BLaER1 (cell line): ENCODE measurements at regions not wholly inside any gene's neighbourhood (a gene's known extent, or its start where the extent isn't known, plus 50 kb on each side); places are given as distances from the start of the nearest gene placed in this dataset.
"Not testable (repeated sequence)": the region's sequence is repeated elsewhere in the genome, so short reads cannot be mapped to it uniquely, and the experiment has no call there.

Experiments
- H3K27ac ChIP-seq: shearing (Covaris generic); formaldehyde crosslinking; 2 replicates; pipeline ENCODE4 v1.8.1; 2022
- H3K27me3 ChIP-seq: shearing (Covaris generic); formaldehyde crosslinking; 2 replicates; pipeline ENCODE4 v1.8.1; 2022
- H3K36me3 ChIP-seq: shearing (Covaris generic); formaldehyde crosslinking; 2 replicates; pipeline ENCODE4 v1.8.1; 2022
- H3K4me1 ChIP-seq: shearing (Covaris generic); formaldehyde crosslinking; 2 replicates; pipeline ENCODE4 v1.8.1; 2022
- H3K4me2 ChIP-seq: shearing (Covaris generic); formaldehyde crosslinking; 2 replicates; pipeline ENCODE4 v1.8.1; 2022
- H3K4me3 ChIP-seq: shearing (Covaris generic); formaldehyde crosslinking; 2 replicates; pipeline ENCODE4 v1.8.1; 2022
- H3K9ac ChIP-seq: shearing (Covaris generic); formaldehyde crosslinking; 2 replicates; pipeline ENCODE4 v1.8.1; 2022
- H3K9me3 ChIP-seq: shearing (Covaris generic); formaldehyde crosslinking; 2 replicates; pipeline ENCODE4 v1.8.1; 2022
- H4K20me1 ChIP-seq: shearing (Covaris generic); formaldehyde crosslinking; 2 replicates; pipeline ENCODE4 v1.8.1; 2022
- Cebpa-rat ChIP-seq: shearing (Covaris generic); IDR thresholded peaks from 2 replicates; pipeline ENCODE4 v1.8.1; 2022

DNA sequence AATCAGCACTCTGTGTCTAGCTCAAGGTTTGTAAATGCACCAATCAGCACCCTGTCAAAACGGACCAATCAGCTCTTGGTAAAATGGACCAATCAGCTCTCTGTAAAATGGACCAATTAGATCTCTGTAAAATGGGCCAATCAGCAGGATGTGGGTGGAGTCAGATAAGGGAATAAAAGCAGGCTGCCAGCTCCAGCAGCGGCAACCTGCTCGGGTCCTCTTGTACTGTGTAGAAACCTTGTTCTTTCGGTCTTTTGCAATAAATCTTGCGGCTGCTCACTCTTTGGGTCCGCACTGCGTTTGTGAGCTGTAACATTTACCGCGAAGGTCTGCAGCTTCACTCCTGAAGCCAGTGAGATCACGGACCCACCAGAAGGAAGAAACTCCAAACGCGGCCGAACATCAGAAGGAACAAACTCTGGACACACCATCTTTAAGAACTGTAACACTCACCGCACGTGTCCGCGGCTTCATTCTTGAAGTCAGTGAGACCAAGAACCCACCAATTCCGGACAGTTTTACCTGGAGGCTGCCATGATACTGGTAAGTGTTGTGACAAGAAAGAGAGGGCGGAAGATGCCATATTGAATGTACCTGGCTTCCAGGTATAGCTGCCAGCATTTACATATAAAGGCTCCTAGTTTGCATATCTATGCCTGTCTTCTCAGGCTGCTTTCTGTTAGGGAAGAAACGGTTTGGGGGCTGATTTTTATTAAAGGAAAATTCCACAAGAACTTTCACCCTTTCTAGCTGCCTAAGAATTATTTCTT is 758.5 kb upstream of the CTNND2 start:
- Histone ChIP-seq H3K9me3 (peaks cover 29% of the 10 kb centered on the region), H4K20me1 (no peaks in the 10 kb centered on the region), H3K4me1 (no peaks in the 10 kb centered on the region), H3K36me3 (no peaks in the 10 kb centered on the region), H3K27ac (no peak overlapping the region), H3K9ac (no peak overlapping the region), H3K4me3 (no peak overlapping the region), H3K4me2 (no peak overlapping the region), H3K27me3 (no peaks in the 10 kb centered on the region)
- no peak for TF ChIP-seq Cebpa-rat

DNA sequence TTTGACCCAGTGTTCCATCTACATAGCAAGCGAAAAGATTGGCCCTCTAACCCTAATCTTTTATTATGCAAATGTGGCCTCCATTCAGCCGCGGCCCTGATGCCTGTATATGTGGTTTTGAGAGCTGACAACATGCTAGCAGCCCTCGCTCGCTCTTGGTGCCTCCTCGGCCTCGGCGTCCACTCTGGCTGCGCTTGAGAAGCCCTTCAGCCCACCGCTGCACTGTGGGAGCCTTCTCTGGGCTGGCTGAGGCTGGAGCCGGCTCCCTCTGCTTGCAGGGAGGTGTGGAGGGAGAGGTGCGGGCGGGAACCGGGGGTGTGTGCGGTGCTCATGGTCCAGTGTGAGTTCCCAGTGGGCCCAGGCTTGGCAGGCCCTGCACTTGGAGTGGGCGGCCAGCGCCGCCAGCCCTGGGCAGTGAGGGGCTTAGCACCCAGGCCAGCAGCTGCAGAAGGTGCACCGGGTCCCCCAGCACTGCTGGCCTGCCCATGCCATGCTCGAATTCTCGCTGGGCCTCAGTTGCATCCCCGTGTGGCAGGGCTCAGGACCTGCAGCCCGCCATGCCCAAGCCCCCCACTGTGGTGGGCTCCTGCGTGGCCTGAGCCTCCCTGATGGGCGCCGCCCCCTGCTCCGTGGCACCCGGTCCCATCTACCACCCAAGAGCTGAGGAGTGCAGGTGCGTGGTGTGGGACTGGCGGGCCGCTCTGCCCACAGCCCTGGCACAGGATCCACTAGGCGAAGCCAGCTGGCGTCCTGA is 757.5 kb upstream of the CTNND2 start:
- no peaks in the 10 kb centered on the region for H3K4me1 ChIP-seq
- no peaks in the 10 kb centered on the region for H4K20me1 ChIP-seq
- no peaks in the 10 kb centered on the region for H3K36me3 ChIP-seq
- H3K9ac ChIP-seq: no peak overlapping the region
- TF ChIP-seq Cebpa-rat: no peak
- H3K27me3 ChIP-seq: no peaks in the 10 kb centered on the region
- H3K9me3 ChIP-seq: peaks cover 29% of the 10 kb centered on the region
- H3K27ac ChIP-seq: no peak overlapping the region
- H3K4me3 ChIP-seq: no peak overlapping the region
- H3K4me2 ChIP-seq: no peak overlapping the region

DNA sequence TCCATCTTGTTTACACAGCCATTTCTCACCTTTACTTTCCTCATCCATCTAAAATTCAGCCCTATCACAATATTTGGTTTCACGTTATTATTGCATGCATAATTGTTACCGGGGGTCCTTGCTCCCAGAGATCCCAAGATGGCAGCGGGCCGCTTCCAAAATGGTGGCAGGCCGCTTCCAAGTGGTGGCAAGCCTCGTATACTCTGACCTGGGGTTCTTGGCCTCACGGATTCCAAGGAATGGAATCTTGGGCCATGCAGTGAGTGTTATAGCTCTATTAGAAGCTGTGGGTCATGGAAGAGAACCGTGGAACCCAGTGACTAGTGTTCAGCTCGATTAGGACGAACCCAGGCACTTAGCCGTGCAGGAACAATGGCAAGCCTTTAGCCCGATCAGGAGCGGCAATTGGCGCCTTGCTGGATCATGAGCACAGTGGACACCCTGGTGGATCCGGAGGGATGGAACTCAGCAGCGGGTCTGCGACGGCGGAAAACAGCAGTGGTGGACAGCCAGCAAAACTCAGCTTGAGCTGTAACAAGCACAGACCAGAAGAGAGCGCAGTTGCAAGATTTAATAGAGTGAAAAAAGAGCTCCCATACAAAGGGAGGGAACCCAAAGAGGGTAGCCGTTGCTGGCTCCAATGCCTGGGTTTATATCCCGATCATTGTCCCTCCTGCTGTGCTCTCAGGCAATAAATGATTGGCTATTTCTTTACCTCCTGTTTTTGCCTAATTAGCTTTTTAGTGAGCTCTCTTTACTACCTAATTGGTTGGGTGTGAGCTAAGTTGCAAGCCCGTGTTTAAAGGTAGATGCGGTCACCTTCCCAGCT is 756.2 kb upstream of the CTNND2 start:
- not testable (repeated sequence) for H3K27ac ChIP-seq, H3K4me1 ChIP-seq, H3K9ac ChIP-seq, H4K20me1 ChIP-seq, H3K4me3 ChIP-seq, H3K4me2 ChIP-seq, H3K27me3 ChIP-seq, H3K36me3 ChIP-seq
- H3K9me3 ChIP-seq: peaks cover 29% of the 10 kb centered on the region

DNA sequence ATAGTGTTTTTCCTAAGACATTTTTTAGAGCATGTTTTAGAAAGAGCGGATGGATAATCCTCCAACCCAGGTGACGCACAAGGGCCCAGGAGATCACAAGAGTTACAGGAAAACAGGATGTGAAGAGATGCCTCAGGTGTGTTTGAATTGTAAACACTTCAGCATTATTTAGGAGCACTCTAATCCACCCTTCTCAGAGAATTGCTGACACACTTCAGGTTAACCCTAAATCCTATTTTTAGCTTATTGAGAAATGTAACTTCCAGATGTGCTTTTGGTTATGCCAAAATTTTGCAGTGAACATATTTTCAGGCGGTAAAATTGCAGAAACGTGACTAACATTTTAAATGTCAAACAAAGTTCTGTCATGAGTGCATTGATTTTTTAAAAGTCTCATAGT is 755.4 kb upstream of the CTNND2 start:
- H3K27ac ChIP-seq: no peak overlapping the region
- H3K4me2 ChIP-seq: no peak overlapping the region
- H3K9ac ChIP-seq: no peak overlapping the region

DNA sequence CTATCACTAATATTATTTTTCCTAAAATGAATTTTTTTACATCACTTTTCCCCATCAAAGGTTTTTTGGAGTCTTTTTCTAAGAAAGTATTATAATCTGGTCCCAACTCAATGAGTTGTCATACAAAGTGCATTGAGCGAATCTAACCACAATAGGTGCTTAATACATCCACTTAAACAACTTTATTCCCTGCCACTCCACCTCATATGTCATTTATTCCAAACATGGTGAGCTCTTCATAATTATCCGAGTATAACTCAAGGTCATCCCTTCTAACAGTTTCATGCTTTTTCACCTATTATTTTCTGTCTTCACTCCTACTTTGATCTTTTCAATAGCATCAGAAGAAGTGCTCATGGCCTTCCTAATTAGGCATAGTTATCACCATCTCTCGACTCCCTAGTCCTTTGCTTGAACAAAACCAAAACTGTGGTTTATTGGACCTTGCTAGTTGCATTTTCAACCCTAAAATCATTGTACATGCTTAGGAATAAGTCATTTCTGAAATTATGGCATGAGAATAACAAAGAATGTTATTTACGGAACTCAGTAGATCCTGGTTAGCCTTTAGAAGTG is 754.7 kb upstream of the CTNND2 start:
- Histone ChIP-seq H3K4me1 (no peaks in the 10 kb centered on the region), H3K27me3 (no peaks in the 10 kb centered on the region), H3K9me3 (peaks cover 29% of the 10 kb centered on the region), H3K27ac (no peak overlapping the region), H3K36me3 (no peaks in the 10 kb centered on the region), H3K4me2 (no peak overlapping the region), H3K9ac (no peak overlapping the region), H3K4me3 (no peak overlapping the region), H4K20me1 (no peaks in the 10 kb centered on the region)
- no peak for TF ChIP-seq Cebpa-rat

More for the DNA sequence above, 755.4 kb upstream of the CTNND2 start:
- H3K27me3 ChIP-seq: no peaks in the 10 kb centered on the region
- TF ChIP-seq Cebpa-rat: no peak
- H3K36me3 ChIP-seq: no peaks in the 10 kb centered on the region
- H3K4me3 ChIP-seq: no peak overlapping the region
- H3K9me3 ChIP-seq: peaks cover 29% of the 10 kb centered on the region
- H4K20me1 ChIP-seq: no peaks in the 10 kb centered on the region
- H3K4me1 ChIP-seq: no peaks in the 10 kb centered on the region

DNA sequence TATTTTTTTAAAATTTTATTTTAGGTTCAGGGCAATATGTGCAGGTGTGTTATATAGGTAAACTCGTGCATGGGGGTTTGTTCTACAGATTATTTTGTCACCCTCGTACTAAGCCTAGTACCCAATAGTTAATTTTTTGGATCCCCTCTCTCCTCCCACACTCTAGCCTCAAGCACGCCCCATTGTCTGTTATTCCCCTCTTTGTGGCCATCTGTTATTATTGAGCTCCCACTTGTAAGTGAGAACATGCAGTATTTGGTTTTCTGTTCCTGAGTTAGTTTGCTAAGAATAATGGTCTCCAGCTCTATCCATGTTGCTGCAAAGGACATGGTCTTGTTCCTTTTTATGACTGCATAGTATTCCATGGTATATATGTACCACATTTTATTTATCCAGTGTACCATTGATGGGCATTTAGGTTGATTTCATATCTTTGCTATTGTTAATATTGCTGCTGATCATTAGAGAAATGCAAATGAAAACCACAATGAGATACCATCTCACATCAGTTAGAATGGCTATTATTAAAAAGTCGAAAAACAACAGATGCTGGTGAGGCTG is 753.7 kb upstream of the CTNND2 start:
- not testable (repeated sequence) for H3K27me3 ChIP-seq, H3K4me1 ChIP-seq, H3K9ac ChIP-seq, H3K27ac ChIP-seq, H3K4me2 ChIP-seq, H4K20me1 ChIP-seq, H3K4me3 ChIP-seq, H3K36me3 ChIP-seq
- H3K9me3 ChIP-seq: peaks cover 29% of the 10 kb centered on the region

DNA sequence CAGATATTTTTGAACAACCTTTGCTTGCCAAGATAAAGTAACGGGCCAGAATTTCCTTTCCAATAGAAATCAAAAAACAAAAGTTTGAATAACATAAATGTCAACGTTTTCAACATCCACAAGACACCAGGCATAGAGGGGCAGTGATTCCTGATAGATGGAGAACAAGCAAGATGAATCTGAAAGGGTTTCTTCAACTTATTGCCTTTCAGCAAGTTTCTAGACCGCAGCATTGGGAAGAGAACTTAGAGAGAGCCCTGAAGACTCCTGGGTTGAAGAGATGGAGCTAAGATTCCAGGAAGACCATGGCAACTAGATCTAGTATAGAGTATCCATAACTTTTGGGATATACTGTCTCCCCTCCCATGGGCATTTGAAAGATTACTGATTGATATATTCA is 751.4 kb upstream of the CTNND2 start:
- TF ChIP-seq Cebpa-rat: no peak
- 0 out of 2 replicates have a peak, but pooled peaks cover 8% of the 10 kb centered on the region for H3K9me3 ChIP-seq
- no peaks in the 10 kb centered on the region for H3K27me3 ChIP-seq
- no peaks in the 10 kb centered on the region for H4K20me1 ChIP-seq
- no peak overlapping the region for H3K9ac ChIP-seq
- no peaks in the 10 kb centered on the region for H3K36me3 ChIP-seq
- no peak overlapping the region for H3K4me2 ChIP-seq
- no peaks in the 10 kb centered on the region for H3K4me1 ChIP-seq
- no peak overlapping the region for H3K27ac ChIP-seq
- H3K4me3 ChIP-seq: no peak overlapping the region

DNA sequence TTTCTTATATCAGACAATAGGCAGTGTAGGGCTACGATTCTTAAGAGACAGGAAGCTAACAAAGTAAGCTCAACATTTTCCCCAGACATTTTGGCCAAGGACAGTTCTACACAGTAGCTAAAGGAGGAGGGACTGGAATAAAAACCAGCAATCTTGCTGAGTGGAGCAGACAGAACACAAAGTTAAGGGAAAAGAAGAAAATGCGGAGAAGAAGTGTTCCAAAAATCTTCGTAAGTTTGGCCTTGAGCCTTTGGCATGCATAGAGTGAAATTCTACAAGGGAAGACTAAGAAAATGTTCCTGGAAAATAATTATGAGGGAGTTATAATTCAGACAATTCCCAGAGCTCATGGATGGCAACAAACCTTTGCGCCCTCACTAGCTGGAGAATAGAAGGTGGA is 748.0 kb upstream of the CTNND2 start:
- Histone ChIP-seq H4K20me1 (no peaks in the 10 kb centered on the region), H3K27me3 (no peaks in the 10 kb centered on the region), H3K36me3 (no peaks in the 10 kb centered on the region), H3K4me1 (no peaks in the 10 kb centered on the region), H3K4me2 (no peak overlapping the region), H3K4me3 (no peak overlapping the region), H3K9ac (no peak overlapping the region), H3K27ac (no peak overlapping the region), H3K9me3 (no peaks in the 10 kb centered on the region)
- no peak for TF ChIP-seq Cebpa-rat

DNA sequence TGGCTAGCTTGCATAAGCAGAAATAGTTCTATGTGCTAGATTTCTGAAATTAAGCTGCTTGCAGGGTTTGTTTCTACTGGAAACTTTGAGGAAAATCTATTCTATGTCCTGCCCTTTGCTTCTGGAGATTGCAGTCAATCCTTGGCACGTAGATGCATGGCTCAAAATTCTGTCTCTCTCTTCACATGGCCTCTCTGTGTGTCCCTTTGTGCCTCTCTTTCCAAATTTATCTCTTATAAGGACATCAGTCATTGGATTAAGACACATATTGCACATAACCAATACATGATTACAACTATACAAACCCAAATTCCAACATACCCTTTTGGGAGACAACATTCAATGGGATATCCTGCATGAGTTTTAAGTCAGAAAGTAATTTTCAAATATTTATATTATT is 744.3 kb upstream of the CTNND2 start:
- no peaks in the 10 kb centered on the region for H3K36me3 ChIP-seq
- no peak overlapping the region for H3K4me3 ChIP-seq
- H3K9ac ChIP-seq: no peak overlapping the region
- no peaks in the 10 kb centered on the region for H4K20me1 ChIP-seq
- H3K9me3 ChIP-seq: no peaks in the 10 kb centered on the region
- no peak overlapping the region for H3K27ac ChIP-seq
- no peak for TF ChIP-seq Cebpa-rat
- no peak overlapping the region for H3K4me2 ChIP-seq
- H3K27me3 ChIP-seq: no peaks in the 10 kb centered on the region
- peaks cover 4% of the 10 kb centered on the region; the same call in 1 of the 2 replicates for H3K4me1 ChIP-seq
